ENCODE measurements at regions not wholly inside any gene's neighbourhood (a gene's known extent, or its start where the extent isn't known, plus 50 kb on each side); places are given as distances from the start of the nearest gene placed in this dataset.
"Not testable (repeated sequence)": the region's sequence is repeated elsewhere in the genome, so short reads cannot be mapped to it uniquely, and the experiment has no call there.

DNA sequence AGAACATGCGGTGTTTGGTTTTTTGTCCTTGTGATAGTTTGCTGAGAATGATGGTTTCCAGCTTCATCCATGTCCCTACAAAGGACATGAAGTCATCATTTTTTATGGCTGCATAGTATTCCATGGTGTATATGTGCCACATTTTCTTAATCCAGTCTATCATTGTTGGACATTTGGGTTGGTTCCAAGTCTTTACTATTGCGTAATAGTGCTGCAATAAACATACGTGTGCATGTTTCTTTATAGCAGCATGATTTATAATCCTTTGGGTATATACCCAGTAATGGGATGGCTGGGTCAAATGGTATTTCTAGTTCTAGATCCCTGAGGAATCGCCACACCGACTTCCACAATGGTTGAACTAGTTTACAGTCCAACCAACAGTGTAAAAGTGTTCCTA lies 471.6 kb upstream of the MEIS1 start:
- H3K9ac ChIP-seq (replicated peaks in 1 of 4; ENCODE audit: extremely low read depth in 1 of 4, low read depth in 3 of 4, low read length in 3 of 4); H3K4me3 ChIP-seq (ENCODE audit: extremely low read depth in 1 of 4, insufficient read depth in 2 of 4, low read depth in 3 of 4, low read length in 4 of 4); H2BK12ac ChIP-seq (ENCODE audit: low read depth, low read length); FAIRE-seq; H3K79me2 ChIP-seq (ENCODE audit: control insufficient read depth in 1 of 2, insufficient read depth in 2 of 2, low read length in 2 of 2); H3K27me3 ChIP-seq (replicated peaks in 1 of 4; ENCODE audit: control insufficient read depth in 3 of 4, extremely low read depth in 1 of 4, insufficient read depth in 3 of 4, low read length in 3 of 4); H3K36me3 ChIP-seq (ENCODE audit: control insufficient read depth in 2 of 4, insufficient read depth in 4 of 4, low read length in 3 of 4); H3K27ac ChIP-seq (ENCODE audit: low read depth, low read length); DNase-seq (ENCODE audit: low read depth in 1 of 2, low spot score in 2 of 2); H3K56ac ChIP-seq (replicated peaks; ENCODE audit: insufficient read length, low read depth, low read length); H2BK20ac ChIP-seq (ENCODE audit: low read length); H2BK15ac ChIP-seq (ENCODE audit: low read length); CTCF ChIA-PET (ENCODE audit: partially characterized antibody); H3K4ac ChIP-seq (replicated peaks; ENCODE audit: insufficient read length, low read depth, low read length); H3K9me3 ChIP-seq (ENCODE audit: insufficient read depth in 2 of 2, low read depth in 1 of 2, low read length in 1 of 2); H3K18ac ChIP-seq (ENCODE audit: extremely low read depth, low read length); H3K14ac ChIP-seq (ENCODE audit: insufficient read length); H2BK120ac ChIP-seq (replicated peaks; ENCODE audit: low read depth, low read length); H4K8ac ChIP-seq (ENCODE audit: extremely low read depth, insufficient read depth, low read length); H2AK5ac ChIP-seq (ENCODE audit: low read depth, low read length); H2AFZ ChIP-seq (ENCODE audit: low read length); H4K91ac ChIP-seq (replicated peaks; ENCODE audit: insufficient read length, low read length); H3K23ac ChIP-seq (ENCODE audit: insufficient read length); H4K20me1 ChIP-seq (replicated peaks in 1 of 2; ENCODE audit: control insufficient read depth in 1 of 2, insufficient read depth in 2 of 2, low read length in 2 of 2); H3K23me2 ChIP-seq (ENCODE audit: low read depth, low read length); H4K5ac ChIP-seq (ENCODE audit: insufficient read length, low read depth, low read length); H3K4me1 ChIP-seq (replicated peaks in 1 of 4; ENCODE audit: control insufficient read depth in 3 of 4, insufficient read depth in 4 of 4, low read length in 3 of 4); POLR2A ChIA-PET (ENCODE audit: partially characterized antibody); H3K79me1 ChIP-seq (ENCODE audit: low read depth, low read length); H3K4me2 ChIP-seq (ENCODE audit: insufficient read depth in 1 of 2, low read depth in 2 of 2, low read length in 2 of 2); H2BK5ac ChIP-seq (ENCODE audit: low read depth, low read length): not testable (repeated sequence)
- WGBS, 2 experiments (ENCODE audit: extremely low coverage in 1 of 2, insufficient coverage in 1 of 2, insufficient read length in 1 of 2, insufficient replicate concordance in 2 of 2, low coverage in 1 of 2, low lambda C conversion rate in 2 of 2, missing lambda C conversion rate in 1 of 2), result 97% methylated on average over 2 of the region's 5 CpGs; no CpG with 5 or more reads in 1 of the 2 experiments
